ENCODE measurements at regions not wholly inside any gene's neighbourhood (a gene's known extent, or its start where the extent isn't known, plus 50 kb on each side); places are given as distances from the start of the nearest gene placed in this dataset.

GRCh38 chr5:68839019-68839552, 254.7 kb upstream of the SLC30A5 start:
- no peak overlapping the region for H3K4me3 Mint-ChIP-seq
- DNase-seq = no peak
- Histone ChIP-seq H3K9me3 (replicated peaks in 1 of 2; ENCODE audit: control insufficient read depth in 1 of 2, insufficient read depth in 1 of 2, low read length in 2 of 2) (no peaks in the 10 kb centered on the region), H3K27ac (ENCODE audit: low read depth in 1 of 2, low read length in 2 of 2) (no peak overlapping the region), H3K4me1 (ENCODE audit: control insufficient read depth in 1 of 2, insufficient read depth in 2 of 2, low read length in 2 of 2) (no peaks in the 10 kb centered on the region), H3K79me2 (ENCODE audit: insufficient read depth, low read length) (no peaks in the 10 kb centered on the region), H3K9ac (ENCODE audit: insufficient read depth, low read length, poor library complexity, severe bottlenecking) (no peak overlapping the region), H4K20me1 (ENCODE audit: insufficient read depth, low read length) (no peaks in the 10 kb centered on the region), H3K4me3 (replicated peaks in 1 of 3; ENCODE audit: low read depth in 2 of 3, low read length in 3 of 3) (no peak overlapping the region), H3K4me2 (replicated peaks; ENCODE audit: extremely low read depth, low read length, poor library complexity, severe bottlenecking) (no peak overlapping the region), H2AFZ (ENCODE audit: insufficient read depth, low read depth, low read length, poor library complexity, severe bottlenecking) (no peak overlapping the region), H3K36me3 (replicated peaks in 1 of 2; ENCODE audit: control insufficient read depth in 1 of 2, insufficient read depth in 2 of 2, low read length in 2 of 2) (no peaks in the 10 kb centered on the region), H3K27me3 (ENCODE audit: control insufficient read depth in 2 of 2, insufficient read depth in 2 of 2, low read length in 2 of 2) (no peaks in the 10 kb centered on the region)
- H3K27ac Mint-ChIP-seq = no peak overlapping the region
- no peaks in the 10 kb centered on the region for H3K4me1 Mint-ChIP-seq
- intact Hi-C loops (cut with micrococcal nuclease) = no loop called here
- H3K36me3 Mint-ChIP-seq = no peaks in the 10 kb centered on the region
- WGBS (ENCODE audit: insufficient coverage) = 100% methylated on average over 1 of the region's 5 CpGs
- TF ChIP-seq CTCF (IDR thresholded peaks at IDR 0.05) = no peak
- H3K9me3 Mint-ChIP-seq = peaks cover 0 to 10% (median 2%) of the 10 kb centered on the region in 7 donors
- peaks cover 1 to 4% (median 2%) of the 10 kb centered on the region in 3 donors for H3K27me3 Mint-ChIP-seq (ENCODE audit: low read depth in 3 of 3)

GRCh38 chr5:68843624-68844364, 250.0 kb upstream of the SLC30A5 start:
- Histone ChIP-seq H3K27ac (ENCODE audit: low read depth in 1 of 2, low read length in 2 of 2) (no peak overlapping the region), H3K36me3 (replicated peaks in 1 of 2; ENCODE audit: control insufficient read depth in 1 of 2, insufficient read depth in 2 of 2, low read length in 2 of 2) (no peaks in the 10 kb centered on the region), H3K27me3 (ENCODE audit: control insufficient read depth in 2 of 2, insufficient read depth in 2 of 2, low read length in 2 of 2) (no peaks in the 10 kb centered on the region), H3K4me2 (replicated peaks; ENCODE audit: extremely low read depth, low read length, poor library complexity, severe bottlenecking) (no peak overlapping the region), H3K79me2 (ENCODE audit: insufficient read depth, low read length) (no peaks in the 10 kb centered on the region), H2AFZ (ENCODE audit: insufficient read depth, low read depth, low read length, poor library complexity, severe bottlenecking) (no peak overlapping the region), H3K4me3 (replicated peaks in 1 of 3; ENCODE audit: low read depth in 2 of 3, low read length in 3 of 3) (no peak overlapping the region), H3K9ac (ENCODE audit: insufficient read depth, low read length, poor library complexity, severe bottlenecking) (no peak overlapping the region), H3K9me3 (replicated peaks in 1 of 2; ENCODE audit: control insufficient read depth in 1 of 2, insufficient read depth in 1 of 2, low read length in 2 of 2) (no peaks in the 10 kb centered on the region), H4K20me1 (ENCODE audit: insufficient read depth, low read length) (no peaks in the 10 kb centered on the region), H3K4me1 (ENCODE audit: control insufficient read depth in 1 of 2, insufficient read depth in 2 of 2, low read length in 2 of 2) (no peaks in the 10 kb centered on the region)
- peaks cover 0 to 2% (median 0%) of the 10 kb centered on the region in 3 donors for H3K27me3 Mint-ChIP-seq (ENCODE audit: low read depth in 3 of 3)
- H3K27ac Mint-ChIP-seq = no peak overlapping the region
- no peak for DNase-seq
- no peak for TF ChIP-seq CTCF (IDR thresholded peaks at IDR 0.05)
- no peaks in the 10 kb centered on the region for H3K36me3 Mint-ChIP-seq
- H3K4me3 Mint-ChIP-seq = no peak overlapping the region
- intact Hi-C loops (cut with micrococcal nuclease) = no loop called here
- 100% methylated on average over 1 of the region's 3 CpGs for WGBS (ENCODE audit: insufficient coverage)
- no peaks in the 10 kb centered on the region for H3K4me1 Mint-ChIP-seq
- H3K9me3 Mint-ChIP-seq = peaks cover 0 to 2% (median 0%) of the 10 kb centered on the region in 7 donors

Data from CD14-positive monocyte (primary cell).